DOHH2 (cell line): ENCODE measurements at regions not wholly inside any gene's neighbourhood (a gene's known extent, or its start where the extent isn't known, plus 50 kb on each side); places are given as distances from the start of the nearest gene placed in this dataset.

ENCODE experiments used
- H3F3A ChIP-seq: fragments of 200-600 bp; sonication (generic), shearing (Covaris generic); 2 replicates; pipeline ENCODE4 v1.6.0; 2016; ENCODE audit warnings: antibody characterized with exemption, mild to moderate bottlenecking; ENCODE audit not compliant: control insufficient read depth, insufficient read depth
- H3K27ac ChIP-seq: fragments of 200-600 bp; sonication (generic); 2 replicates; pipeline ENCODE4 v1.5.1; 2014; ENCODE audit warnings: low read depth, mild to moderate bottlenecking, low read length, moderate library complexity
- H3K27me3 ChIP-seq: fragments of 200-600 bp; sonication (generic); 2 replicates; pipeline ENCODE4 v1.6.1; 2014; ENCODE audit warnings: mild to moderate bottlenecking, low read length, mixed read lengths; ENCODE audit not compliant: control insufficient read depth
- H3K36me3 ChIP-seq: fragments of 200-600 bp; sonication (generic); 2 replicates; pipeline ENCODE4 v1.6.1; 2014; ENCODE audit warnings: mild to moderate bottlenecking, low read length, moderate library complexity, mixed read lengths; ENCODE audit not compliant: control insufficient read depth
- H3K4me1 ChIP-seq: fragments of 200-600 bp; sonication (generic); 2 replicates; pipeline ENCODE4 v1.6.1; 2014; ENCODE audit warnings: mild to moderate bottlenecking, low read length, mixed read lengths; ENCODE audit not compliant: control insufficient read depth
- H3K4me2 ChIP-seq: fragments of 200-600 bp; sonication (generic); 2 replicates; pipeline ENCODE4 v1.6.0; 2014; ENCODE audit warnings: mild to moderate bottlenecking, low read length, moderate library complexity
- H3K4me3 ChIP-seq: fragments of 200-600 bp; sonication (generic); 2 replicates; pipeline ENCODE4 v1.5.1; 2014; ENCODE audit warnings: mild to moderate bottlenecking, low read length, mixed read lengths
- H3K79me2 ChIP-seq: fragments of 200-600 bp; sonication (generic); 2 replicates; pipeline ENCODE4 v1.6.1; 2014; ENCODE audit warnings: mild to moderate bottlenecking, low read length, mixed read lengths; ENCODE audit not compliant: control insufficient read depth
- H3K9me2 ChIP-seq: fragments of 200-600 bp; sonication (generic); replicated peaks from 2 replicates; pipeline ENCODE4 v1.6.1; 2014; ENCODE audit warnings: mild to moderate bottlenecking, low read length, mixed read lengths; ENCODE audit not compliant: control insufficient read depth
- H3K9me3 ChIP-seq: fragments of 200-600 bp; sonication (generic); 2 replicates; pipeline ENCODE4 v1.6.1; 2014; ENCODE audit warnings: antibody characterized with exemption, low read length, mixed read lengths; ENCODE audit not compliant: control insufficient read depth, insufficient read depth
- H4K20me1 ChIP-seq: fragments of 200-600 bp; sonication (generic); 2 replicates; pipeline ENCODE4 v1.6.0; 2014; ENCODE audit warnings: low read depth, mild to moderate bottlenecking, antibody characterized with exemption, low read length, moderate library complexity; ENCODE audit not compliant: control insufficient read depth, insufficient read depth
- CTCF ChIP-seq: fragments of 200-600 bp; sonication (generic); IDR thresholded peaks from one replicate; pipeline ENCODE4 v1.5.1; 2014; ENCODE audit warnings: antibody characterized with exemption, mild to moderate bottlenecking, low read depth, low read length; ENCODE audit not compliant: poor library complexity, severe bottlenecking
- EZH2phosphoT487 ChIP-seq: fragments of 200-600 bp; sonication (generic); IDR thresholded peaks from 2 replicates; pipeline ENCODE4 v1.6.1; 2017; ENCODE audit warnings: borderline replicate concordance, mild to moderate bottlenecking, antibody characterized with exemption, low read length, moderate library complexity, mixed read lengths

- Histone ChIP-seq H4K20me1 (no peaks in the 10 kb centered on the region), H3K9me2 (no peaks in the 10 kb centered on the region), H3K4me3 (no peak overlapping the region), H3F3A (no peaks in the 10 kb centered on the region), H3K79me2 (no peaks in the 10 kb centered on the region), H3K27ac (no peak overlapping the region), H3K4me2 (no peak overlapping the region), H3K4me1 (no peaks in the 10 kb centered on the region), H3K36me3 (no peaks in the 10 kb centered on the region), H3K27me3 (no peaks in the 10 kb centered on the region), H3K9me3 (no peaks in the 10 kb centered on the region)
- TF ChIP-seq CTCF (no peak), EZH2phosphoT487 (no peak)
Observed at GRCh38 chr4:134388351-134388750, 186.8 kb upstream of the PABPC4L start.

GRCh38 chr4:134382478-134383227 is 181.1 kb upstream of the PABPC4L start:
- Histone ChIP-seq H3K4me1 (no peaks in the 10 kb centered on the region), H3K27me3 (no peaks in the 10 kb centered on the region), H3K9me2 (no peaks in the 10 kb centered on the region), H3K4me2 (no peak overlapping the region), H3F3A (no peaks in the 10 kb centered on the region), H4K20me1 (no peaks in the 10 kb centered on the region), H3K4me3 (no peak overlapping the region), H3K79me2 (no peaks in the 10 kb centered on the region), H3K27ac (no peak overlapping the region), H3K9me3 (no peaks in the 10 kb centered on the region), H3K36me3 (no peaks in the 10 kb centered on the region)
- TF ChIP-seq CTCF: no peak
- no peak for TF ChIP-seq EZH2phosphoT487

- H3K4me2 ChIP-seq: no peak overlapping the region
- no peaks in the 10 kb centered on the region for H3K4me1 ChIP-seq
- H3F3A ChIP-seq: no peaks in the 10 kb centered on the region
- no peak overlapping the region for H3K27ac ChIP-seq
- no peak for TF ChIP-seq CTCF
- no peak for TF ChIP-seq EZH2phosphoT487
- H3K9me3 ChIP-seq: no peaks in the 10 kb centered on the region
- no peaks in the 10 kb centered on the region for H3K9me2 ChIP-seq
- H4K20me1 ChIP-seq: no peaks in the 10 kb centered on the region
- no peaks in the 10 kb centered on the region for H3K79me2 ChIP-seq
- no peak overlapping the region for H3K4me3 ChIP-seq
- no peaks in the 10 kb centered on the region for H3K27me3 ChIP-seq
- no peaks in the 10 kb centered on the region for H3K36me3 ChIP-seq
Observed at GRCh38 chr4:134375775-134376174, 174.2 kb upstream of the PABPC4L start.
